NB4 (cell line): ENCODE measurements at regions not wholly inside any gene's neighbourhood (a gene's known extent, or its start where the extent isn't known, plus 50 kb on each side); places are given as distances from the start of the nearest gene placed in this dataset.
A peak's percentile ranks its signal among the peaks of the same experiment; 100 is the strongest.
"Not testable (repeated sequence)": the region's sequence is repeated elsewhere in the genome, so short reads cannot be mapped to it uniquely, and the experiment has no call there.

Experiments
- DNase-seq: peaks from one replicate; pipeline ENCODE4 v3.0.0; 2010; ENCODE audit warnings: low read depth
- H3K4me3 ChIP-seq: one replicate; pipeline ENCODE4 v1.5.1; 2011; ENCODE audit warnings: mild to moderate bottlenecking, low read depth, low read length, moderate library complexity
- CTCF ChIP-seq: IDR thresholded peaks from one replicate; pipeline ENCODE4 v1.5.1; 2012; ENCODE audit warnings: low read depth, low read length
- MAX ChIP-seq: IDR thresholded peaks from 2 replicates; pipeline ENCODE4 v1.6.1; 2011; ENCODE audit warnings: low read depth, low read length
- MYC ChIP-seq: IDR thresholded peaks from 2 replicates; pipeline ENCODE4 v1.6.1; 2011; ENCODE audit warnings: low read depth, low read length
- POLR2A ChIP-seq: IDR thresholded peaks from 2 replicates; pipeline ENCODE4 v1.6.1; 2011; ENCODE audit warnings: mild to moderate bottlenecking; ENCODE audit not compliant: insufficient read length; ENCODE audit errors: extremely low read depth

DNA sequence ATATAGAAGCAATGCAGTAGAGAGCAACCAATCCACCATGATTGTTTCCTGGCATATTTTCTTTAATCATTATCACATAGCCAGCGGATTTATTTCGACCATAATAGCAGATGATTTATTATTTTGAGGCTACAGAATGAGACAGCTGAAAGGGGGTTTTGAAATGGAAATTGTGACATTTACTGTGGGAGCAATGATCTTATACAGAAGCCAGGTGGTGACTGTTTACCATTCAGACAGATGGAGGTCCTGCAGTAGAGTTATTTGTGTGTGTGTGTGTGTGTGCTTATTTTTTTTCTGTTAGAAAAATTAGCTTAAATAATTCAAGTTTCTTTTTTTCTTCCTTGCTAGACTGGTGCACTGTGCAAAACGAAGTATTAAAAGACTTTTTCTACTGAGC, 1784.5 kb downstream of the MRPL39 start:
- H3K4me3 ChIP-seq: no peak overlapping the region
- no peak for DNase-seq
- TF ChIP-seq MYC (no peak), MAX (no peak), CTCF (no peak), POLR2A (no peak)

DNA sequence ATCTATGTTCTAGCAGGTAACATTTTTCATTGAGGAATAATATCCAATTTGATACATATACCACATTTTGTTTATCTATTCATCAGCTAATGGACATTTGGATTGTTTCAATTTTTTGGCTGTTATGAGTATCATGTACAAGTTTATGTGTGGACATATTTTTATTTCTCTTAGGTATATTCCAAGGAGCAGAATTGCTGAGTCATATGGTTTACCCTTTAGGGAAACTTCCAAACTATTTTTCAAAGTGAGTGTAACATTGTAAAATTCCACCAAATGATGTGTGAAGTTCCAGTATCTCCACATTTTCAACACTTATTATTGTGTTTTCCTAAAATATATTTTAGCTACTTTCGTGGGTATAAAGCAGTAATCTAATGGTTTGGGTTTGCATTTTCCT, 1789.9 kb downstream of the MRPL39 start:
- no peak for TF ChIP-seq MAX
- TF ChIP-seq POLR2A: no peak
- TF ChIP-seq MYC: no peak
- TF ChIP-seq CTCF: no peak
- no peak overlapping the region for H3K4me3 ChIP-seq

GRCh38 chr21:23812485-23812884, 1794.8 kb downstream of the MRPL39 start:
- no peak for TF ChIP-seq MAX
- no peak for TF ChIP-seq POLR2A
- TF ChIP-seq CTCF: no peak
- no peak for TF ChIP-seq MYC

More for the DNA sequence above, 1789.9 kb downstream of the MRPL39 start:
- DNase-seq: no peak

DNA sequence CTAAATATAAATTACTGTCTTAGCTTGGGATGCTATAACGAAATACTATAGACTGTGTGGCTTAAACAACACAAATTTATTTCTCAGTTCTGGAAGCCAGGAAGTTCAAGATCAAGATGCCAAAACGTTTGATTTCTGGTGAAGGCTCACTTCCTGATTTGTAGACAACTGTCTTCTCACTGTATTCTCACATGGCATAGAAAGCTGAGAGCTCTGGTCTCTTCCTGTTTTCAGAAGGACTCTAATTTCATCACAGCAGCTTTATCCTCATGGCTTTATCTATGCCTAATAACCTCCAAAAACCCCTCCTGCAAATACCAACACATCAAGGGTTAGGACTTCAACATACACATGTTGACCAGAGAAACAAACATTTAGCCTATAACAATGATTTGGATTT, 1795.5 kb downstream of the MRPL39 start:
- H3K4me3 ChIP-seq: no peak overlapping the region
- peak; percentile 71 for DNase-seq
- TF ChIP-seq POLR2A (no peak), CTCF (no peak), MYC (no peak), MAX (peak; percentile 60)

More at GRCh38 chr21:23812485-23812884, 1794.8 kb downstream of the MRPL39 start:
- DNase-seq: no peak
- H3K4me3 ChIP-seq: no peak overlapping the region

- DNase-seq: no peak
- no peak overlapping the region for H3K4me3 ChIP-seq
- TF ChIP-seq CTCF (no peak), POLR2A (no peak), MAX (no peak), MYC (no peak)
These were observed 1797.7 kb downstream of the MRPL39 start for GRCh38 chr21:23809573-23809972.

GRCh38 chr21:23806966-23807548, 1800.2 kb downstream of the MRPL39 start:
- not testable (repeated sequence) for H3K4me3 ChIP-seq, DNase-seq
